ENCODE measurements at regions not wholly inside any gene's neighbourhood (a gene's known extent, or its start where the extent isn't known, plus 50 kb on each side); places are given as distances from the start of the nearest gene placed in this dataset.

DNA sequence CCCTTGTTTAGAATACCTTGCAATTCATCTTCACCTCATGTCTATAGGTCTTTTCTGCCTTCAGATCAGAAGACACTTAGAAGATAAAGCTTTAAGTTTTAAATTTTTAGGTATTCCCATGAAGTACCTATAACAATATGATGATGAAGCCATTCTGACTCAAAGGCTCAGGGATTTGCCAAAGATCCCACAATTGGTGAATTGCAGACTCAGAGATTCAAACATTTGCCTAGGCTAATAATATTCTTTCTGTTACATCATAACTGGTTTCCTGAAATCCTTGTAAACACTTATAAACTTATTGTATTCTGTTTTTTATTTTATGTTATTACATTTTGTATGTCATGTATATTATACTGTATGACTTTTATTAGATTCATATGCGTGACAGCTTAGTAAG, 62.8 kb upstream of the ZFAND5 start:
- TF ChIP-seq, protein P1, sequence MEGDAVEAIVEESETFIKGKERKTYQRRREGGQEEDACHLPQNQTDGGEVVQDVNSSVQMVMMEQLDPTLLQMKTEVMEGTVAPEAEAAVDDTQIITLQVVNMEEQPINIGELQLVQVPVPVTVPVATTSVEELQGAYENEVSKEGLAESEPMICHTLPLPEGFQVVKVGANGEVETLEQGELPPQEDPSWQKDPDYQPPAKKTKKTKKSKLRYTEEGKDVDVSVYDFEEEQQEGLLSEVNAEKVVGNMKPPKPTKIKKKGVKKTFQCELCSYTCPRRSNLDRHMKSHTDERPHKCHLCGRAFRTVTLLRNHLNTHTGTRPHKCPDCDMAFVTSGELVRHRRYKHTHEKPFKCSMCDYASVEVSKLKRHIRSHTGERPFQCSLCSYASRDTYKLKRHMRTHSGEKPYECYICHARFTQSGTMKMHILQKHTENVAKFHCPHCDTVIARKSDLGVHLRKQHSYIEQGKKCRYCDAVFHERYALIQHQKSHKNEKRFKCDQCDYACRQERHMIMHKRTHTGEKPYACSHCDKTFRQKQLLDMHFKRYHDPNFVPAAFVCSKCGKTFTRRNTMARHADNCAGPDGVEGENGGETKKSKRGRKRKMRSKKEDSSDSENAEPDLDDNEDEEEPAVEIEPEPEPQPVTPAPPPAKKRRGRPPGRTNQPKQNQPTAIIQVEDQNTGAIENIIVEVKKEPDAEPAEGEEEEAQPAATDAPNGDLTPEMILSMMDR (IDR thresholded peaks at IDR 0.05), result no peak
- TF ChIP-seq POLR2A (IDR thresholded peaks at IDR 0.05), result no peak

Data from sigmoid colon (tissue), 3 donors.